ACC112 (cell line): ENCODE measurements at regions not wholly inside any gene's neighbourhood (a gene's known extent, or its start where the extent isn't known, plus 50 kb on each side); places are given as distances from the start of the nearest gene placed in this dataset.
"Not testable (repeated sequence)": the region's sequence is repeated elsewhere in the genome, so short reads cannot be mapped to it uniquely, and the experiment has no call there.

Experiments used
- H2AFZ ChIP-seq: fragments of 200-600 bp; sonication (generic); one replicate; pipeline ENCODE4 v1.6.0; 2017; ENCODE audit warnings: antibody characterized with exemption, low read length; ENCODE audit not compliant: unreplicated experiment
- H3K27ac ChIP-seq: fragments of 200-600 bp; sonication (generic); 2 replicates; pipeline ENCODE4 v1.5.1; 2014; ENCODE audit warnings: low read depth, mild to moderate bottlenecking, antibody characterized with exemption, low read length, moderate library complexity
- H3K27me3 ChIP-seq: fragments of 200-600 bp; sonication (generic); 2 replicates; pipeline ENCODE4 v1.6.1; 2014; ENCODE audit warnings: mild to moderate bottlenecking, antibody characterized with exemption, low read length, moderate library complexity, mixed read lengths; ENCODE audit not compliant: insufficient read depth
- H3K36me3 ChIP-seq: fragments of 200-600 bp; sonication (generic); 2 replicates; pipeline ENCODE4 v1.6.1; 2016; ENCODE audit warnings: mild to moderate bottlenecking, antibody characterized with exemption, low read length, moderate library complexity, mixed read lengths; ENCODE audit not compliant: insufficient read depth
- H3K4me1 ChIP-seq: fragments of 200-600 bp; sonication (generic); one replicate; pipeline ENCODE4 v1.6.1; 2016; ENCODE audit warnings: low read length, mixed read lengths; ENCODE audit not compliant: insufficient read depth, unreplicated experiment, control insufficient read depth
- H3K4me3 ChIP-seq: fragments of 200-600 bp; sonication (generic); 2 replicates; pipeline ENCODE4 v1.5.1; 2014; ENCODE audit warnings: mild to moderate bottlenecking, low read depth, low read length
- H3K79me2 ChIP-seq: fragments of 200-600 bp; sonication (generic); one replicate; pipeline ENCODE4 v1.6.0; 2016; ENCODE audit warnings: low read length; ENCODE audit not compliant: control insufficient read depth, unreplicated experiment, insufficient read depth

GRCh38 chr1:221522529-221522940 is 219.4 kb downstream of the DUSP10 start:
- no peak overlapping the region for H3K27ac ChIP-seq
- H3K27me3 ChIP-seq: no peaks in the 10 kb centered on the region
- H3K79me2 ChIP-seq: no peaks in the 10 kb centered on the region
- no peaks in the 10 kb centered on the region for H3K4me1 ChIP-seq
- no peak overlapping the region for H3K4me3 ChIP-seq
- no peak overlapping the region for H2AFZ ChIP-seq
- no peaks in the 10 kb centered on the region for H3K36me3 ChIP-seq

GRCh38 chr1:221525749-221526148 is 216.1 kb downstream of the DUSP10 start:
- Histone ChIP-seq H3K79me2 (no peaks in the 10 kb centered on the region), H2AFZ (no peak overlapping the region), H3K36me3 (no peaks in the 10 kb centered on the region), H3K27me3 (no peaks in the 10 kb centered on the region), H3K4me3 (no peak overlapping the region), H3K27ac (no peak overlapping the region), H3K4me1 (no peaks in the 10 kb centered on the region)

DNA sequence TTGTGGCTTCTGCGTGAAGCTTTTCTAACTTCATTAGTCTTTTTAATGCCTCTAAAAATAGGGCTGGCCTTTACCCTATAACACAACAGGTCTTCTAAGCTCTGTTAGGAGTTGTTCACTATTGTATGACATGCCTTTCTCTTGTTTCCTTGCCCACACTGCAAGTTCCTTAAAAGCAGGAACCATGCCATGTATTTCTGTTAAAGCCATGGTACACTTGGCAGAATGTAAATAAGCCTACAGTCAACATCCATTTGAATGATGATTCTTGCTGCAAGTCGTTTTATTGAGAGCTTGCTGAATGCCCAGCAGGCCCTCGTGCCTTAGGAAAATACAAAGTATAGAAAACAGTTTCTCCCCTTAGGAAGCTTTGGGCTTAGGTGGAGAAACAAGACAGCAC is 214.6 kb downstream of the DUSP10 start:
- Histone ChIP-seq H3K4me1 (no peaks in the 10 kb centered on the region), H3K27me3 (no peaks in the 10 kb centered on the region), H3K36me3 (no peaks in the 10 kb centered on the region)

DNA sequence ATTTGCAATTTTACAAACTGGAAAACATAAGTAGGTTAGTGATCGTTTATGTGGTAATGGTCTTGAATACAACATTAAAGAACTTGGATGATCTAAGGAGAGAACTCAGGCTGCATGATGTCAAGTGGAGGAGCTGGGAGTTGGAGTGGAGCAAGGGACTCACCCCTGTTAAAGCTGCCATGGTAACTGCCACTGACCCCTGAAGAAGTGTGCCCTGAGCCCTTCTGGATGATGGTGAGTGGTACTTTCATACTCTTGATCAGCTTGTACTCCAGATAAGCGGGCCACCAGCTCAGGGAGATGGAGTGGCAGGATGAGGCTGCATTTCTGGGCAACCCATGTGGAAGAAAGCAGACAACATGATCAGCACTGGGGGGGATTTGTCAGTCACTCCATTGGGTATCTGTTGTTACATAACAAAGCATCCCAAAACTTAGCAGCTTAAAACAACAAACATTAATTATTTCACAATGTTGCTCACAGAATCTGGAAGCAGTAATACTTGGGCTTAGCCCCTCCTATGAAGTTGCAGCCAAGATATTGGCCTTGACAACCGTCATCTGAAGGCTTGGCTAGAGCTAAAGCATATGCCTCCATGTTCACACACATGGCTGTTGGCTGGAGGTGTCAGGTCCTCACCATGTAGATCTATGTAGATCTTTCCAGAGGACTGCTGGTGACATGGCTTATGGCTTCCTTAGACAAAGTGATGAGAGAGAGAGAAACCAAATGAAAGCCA is 213.8 kb downstream of the DUSP10 start:
- Histone ChIP-seq H3K27me3 (no peaks in the 10 kb centered on the region), H3K79me2 (no peaks in the 10 kb centered on the region), H3K4me3 (no peak overlapping the region), H3K27ac (no peak overlapping the region), H3K4me1 (no peaks in the 10 kb centered on the region), H2AFZ (no peak overlapping the region), H3K36me3 (no peaks in the 10 kb centered on the region)

More for the DNA sequence above, 214.6 kb downstream of the DUSP10 start:
- Histone ChIP-seq H3K4me3 (no peak overlapping the region), H3K79me2 (no peaks in the 10 kb centered on the region), H3K27ac (no peak overlapping the region), H2AFZ (no peak overlapping the region)

DNA sequence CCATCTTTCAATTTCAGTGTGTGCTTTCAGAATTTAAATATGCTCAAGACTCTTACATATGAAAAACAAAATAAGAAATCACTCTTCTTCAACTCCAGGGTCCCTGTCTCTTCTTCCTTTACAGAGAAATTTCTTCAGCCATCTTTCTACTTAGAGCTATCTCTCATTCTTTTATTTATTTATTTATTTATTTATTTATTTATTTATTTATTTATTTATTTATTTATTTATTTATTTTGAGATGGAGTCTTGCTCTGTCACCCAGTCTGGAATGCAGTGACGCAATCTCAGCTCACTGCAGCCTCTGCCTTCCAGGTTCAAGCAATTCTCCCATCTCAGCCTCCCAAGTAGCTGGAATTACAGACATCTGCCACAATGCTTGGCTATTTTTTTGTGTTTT is 211.7 kb downstream of the DUSP10 start:
- H3K27me3 ChIP-seq, H3K4me1 ChIP-seq, H3K27ac ChIP-seq, H2AFZ ChIP-seq, H3K36me3 ChIP-seq, H3K79me2 ChIP-seq, H3K4me3 ChIP-seq: not testable (repeated sequence)

DNA sequence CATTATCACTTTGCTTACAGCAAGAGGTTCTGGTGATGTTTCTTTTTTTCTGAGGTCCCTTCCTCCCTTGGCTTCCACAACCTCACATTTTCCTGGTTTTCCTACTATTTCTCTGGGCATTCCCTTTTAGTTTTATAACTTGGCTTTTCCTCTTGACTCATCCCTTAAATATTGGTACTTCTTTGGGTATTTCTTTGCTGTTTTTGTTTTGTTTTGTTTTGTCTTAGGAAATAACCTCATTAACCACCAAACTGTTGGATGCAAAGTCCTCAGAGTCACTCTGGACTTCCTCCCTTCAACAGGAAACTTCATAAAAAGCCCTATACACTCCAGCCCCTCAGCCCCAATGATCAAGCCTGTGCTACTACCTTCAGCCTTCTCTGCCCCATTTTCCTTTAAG is 211.1 kb downstream of the DUSP10 start:
- H3K36me3 ChIP-seq: no peaks in the 10 kb centered on the region
- no peaks in the 10 kb centered on the region for H3K27me3 ChIP-seq
- H3K79me2 ChIP-seq: no peaks in the 10 kb centered on the region
- no peaks in the 10 kb centered on the region for H3K4me1 ChIP-seq
- H3K27ac ChIP-seq: no peak overlapping the region
- H3K4me3 ChIP-seq: no peak overlapping the region
- no peak overlapping the region for H2AFZ ChIP-seq

DNA sequence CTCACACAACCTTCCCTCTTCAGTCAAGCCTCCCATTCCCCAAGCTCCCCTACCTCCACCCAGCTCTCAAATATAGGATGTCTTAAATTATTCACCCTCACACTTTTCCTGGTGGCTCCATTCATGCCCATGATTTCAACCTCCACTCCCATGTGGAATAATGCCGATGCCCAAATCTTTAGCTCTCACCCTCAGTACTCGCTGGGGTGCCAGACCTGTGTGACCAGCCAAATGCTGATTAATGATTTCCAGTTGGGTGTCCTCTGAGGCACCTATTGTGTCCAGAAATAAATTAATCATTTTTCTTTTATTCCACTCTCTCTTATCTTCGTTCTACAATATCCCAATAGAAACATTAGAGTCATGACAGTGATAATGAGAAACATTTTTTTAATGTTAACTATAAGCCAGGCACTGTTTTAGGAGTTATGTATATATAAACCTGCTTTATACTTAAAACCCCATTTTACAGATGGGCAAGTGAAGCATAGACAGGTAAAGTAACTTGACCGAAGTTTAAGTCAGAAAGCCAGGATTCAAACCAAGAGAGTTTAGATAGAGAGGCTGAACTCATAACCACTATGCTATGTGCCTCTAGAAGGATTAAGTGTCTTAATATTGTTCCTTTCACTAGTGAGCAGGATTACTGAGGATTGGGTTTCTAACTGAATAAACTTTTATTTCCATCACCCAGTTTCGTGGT is 209.7 kb downstream of the DUSP10 start:
- Histone ChIP-seq H3K79me2 (no peaks in the 10 kb centered on the region), H3K27ac (no peak overlapping the region), H3K4me1 (no peaks in the 10 kb centered on the region), H2AFZ (no peak overlapping the region), H3K27me3 (peaks cover 5% of the 10 kb centered on the region; the same call in 1 of the 2 replicates), H3K4me3 (no peak overlapping the region), H3K36me3 (no peaks in the 10 kb centered on the region)

- H3K4me1 ChIP-seq: no peaks in the 10 kb centered on the region
- no peak overlapping the region for H3K4me3 ChIP-seq
These were observed 200.6 kb downstream of the DUSP10 start for GRCh38 chr1:221541296-221541695.

DNA sequence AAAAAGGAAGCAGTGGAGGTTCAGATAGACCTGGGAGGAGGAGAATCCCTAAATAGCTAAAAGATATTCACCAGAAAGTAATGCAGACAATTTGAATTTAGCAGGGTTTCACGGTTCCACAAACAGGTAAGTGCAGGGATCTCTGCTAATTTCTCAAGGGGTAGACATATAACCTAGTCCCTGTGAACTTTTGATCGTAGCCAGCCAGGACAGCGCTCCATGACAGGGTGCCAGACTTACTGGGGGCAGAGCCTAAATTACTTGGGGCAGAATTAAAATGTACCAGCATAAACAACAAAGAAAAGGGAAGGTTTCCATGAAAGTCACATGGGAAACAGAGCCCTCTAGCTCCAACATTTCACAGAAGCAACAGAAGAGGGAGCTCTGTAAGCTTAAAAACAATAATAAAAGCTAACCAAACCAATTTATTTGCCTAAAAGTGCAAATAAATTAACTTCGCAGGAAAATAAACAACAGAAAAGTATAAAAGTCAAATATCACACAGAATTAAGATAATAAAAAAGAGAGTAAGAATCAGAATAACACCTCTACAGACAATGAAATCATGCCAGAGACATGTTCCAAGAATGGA is 198.3 kb downstream of the DUSP10 start:
- H3K27ac ChIP-seq: no peak overlapping the region
- no peaks in the 10 kb centered on the region for H3K4me1 ChIP-seq
- H3K79me2 ChIP-seq: no peaks in the 10 kb centered on the region
- H2AFZ ChIP-seq: no peak overlapping the region
- no peak overlapping the region for H3K4me3 ChIP-seq
- H3K36me3 ChIP-seq: no peaks in the 10 kb centered on the region
- H3K27me3 ChIP-seq: no peaks in the 10 kb centered on the region

More at GRCh38 chr1:221541296-221541695, 200.6 kb downstream of the DUSP10 start:
- H2AFZ ChIP-seq: no peak overlapping the region
- H3K27me3 ChIP-seq: peaks cover 6% of the 10 kb centered on the region; the same call in 1 of the 2 replicates
- H3K79me2 ChIP-seq: no peaks in the 10 kb centered on the region
- no peak overlapping the region for H3K27ac ChIP-seq
- no peaks in the 10 kb centered on the region for H3K36me3 ChIP-seq

DNA sequence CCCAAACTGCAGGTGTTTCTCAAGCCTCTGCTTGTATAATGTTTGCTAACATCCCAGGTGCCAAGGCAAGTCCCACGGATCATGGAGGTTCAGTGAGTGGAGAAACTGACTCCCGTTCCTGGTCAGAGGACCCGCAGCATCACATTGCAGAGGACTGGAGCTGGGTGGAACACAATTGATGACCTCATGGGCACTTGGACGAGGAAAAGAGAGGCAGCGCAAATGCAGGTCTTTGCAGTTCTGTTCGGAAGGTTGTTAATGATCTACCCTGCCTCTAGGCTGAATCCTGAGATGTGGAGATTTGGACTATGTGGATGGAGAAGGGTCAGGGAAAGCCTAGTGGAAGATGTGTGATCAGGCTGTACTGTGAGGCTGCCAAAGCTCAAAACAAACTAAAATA is 192.9 kb downstream of the DUSP10 start:
- H3K27ac ChIP-seq: no peak overlapping the region
- H3K27me3 ChIP-seq: no peaks in the 10 kb centered on the region
- H3K4me1 ChIP-seq: no peaks in the 10 kb centered on the region
- H3K36me3 ChIP-seq: no peaks in the 10 kb centered on the region
- no peaks in the 10 kb centered on the region for H3K79me2 ChIP-seq
- no peak overlapping the region for H3K4me3 ChIP-seq
- no peak overlapping the region for H2AFZ ChIP-seq

DNA sequence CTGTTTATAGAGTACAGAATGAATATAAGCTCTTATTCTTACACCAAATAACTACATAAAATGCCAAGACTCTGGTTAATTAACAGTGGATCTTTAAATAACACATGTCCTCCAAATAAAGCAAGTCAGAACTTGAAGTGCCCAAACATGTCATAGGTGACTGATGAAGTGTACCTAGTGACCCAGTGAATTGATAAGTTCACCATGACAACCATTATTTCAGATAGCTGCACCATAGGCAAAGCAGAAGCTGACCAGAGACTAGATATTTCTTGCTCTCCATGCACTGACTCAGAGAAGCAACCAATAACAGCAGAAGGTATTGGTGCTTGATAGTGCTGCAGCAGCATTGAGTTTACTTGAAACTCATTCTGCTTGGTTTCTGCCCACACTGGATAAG is 192.1 kb downstream of the DUSP10 start:
- no peaks in the 10 kb centered on the region for H3K4me1 ChIP-seq
- no peak overlapping the region for H3K27ac ChIP-seq
- H3K27me3 ChIP-seq: no peaks in the 10 kb centered on the region
- H3K79me2 ChIP-seq: no peaks in the 10 kb centered on the region
- no peak overlapping the region for H2AFZ ChIP-seq
- H3K36me3 ChIP-seq: no peaks in the 10 kb centered on the region
- no peak overlapping the region for H3K4me3 ChIP-seq
